GM19023 (cell line): ENCODE measurements at regions not wholly inside any gene's neighbourhood (a gene's known extent, or its start where the extent isn't known, plus 50 kb on each side); places are given as distances from the start of the nearest gene placed in this dataset.

Experiments
- ATAC-seq: cut with Tn5 transposase; IDR thresholded peaks from one replicate; pipeline ENCODE4 v1.9.1; 2021; ENCODE audit warnings: mild to moderate bottlenecking, moderate library complexity; ENCODE audit not compliant: unreplicated experiment

- no peak for ATAC-seq
Observed at GRCh38 chr11:88448131-88448670, 110.7 kb upstream of the CTSC start.

DNA sequence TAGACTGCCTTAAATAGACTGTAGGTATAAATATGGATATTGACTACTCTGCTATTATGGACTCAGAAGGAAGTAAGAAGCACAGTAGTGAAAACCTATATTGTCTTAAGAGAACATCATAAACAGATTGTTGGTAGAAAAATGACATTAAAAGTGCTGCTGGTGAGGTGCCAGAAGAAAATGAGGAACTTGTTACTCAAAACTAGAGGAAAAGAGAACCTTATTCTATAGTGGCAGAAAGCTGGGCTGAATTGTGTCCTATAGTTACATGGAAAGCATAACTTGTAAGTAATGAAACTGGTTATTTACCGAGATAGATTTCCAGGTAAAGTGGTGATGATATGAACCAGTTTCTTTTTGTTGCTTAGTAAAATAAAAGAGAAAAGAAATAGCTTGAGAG, 109.7 kb upstream of the CTSC start:
- no peak for ATAC-seq

GRCh38 chr11:88439356-88439755, 101.8 kb upstream of the CTSC start:
- ATAC-seq: no peak

GRCh38 chr11:88438721-88439120, 101.2 kb upstream of the CTSC start:
- ATAC-seq: no peak

GRCh38 chr11:88435415-88435814, 97.9 kb upstream of the CTSC start:
- ATAC-seq: peak; percentile 98

GRCh38 chr11:88434333-88434976, 96.9 kb upstream of the CTSC start:
- ATAC-seq: no peak

GRCh38 chr11:88433536-88434230, 96.1 kb upstream of the CTSC start:
- ATAC-seq: no peak

DNA sequence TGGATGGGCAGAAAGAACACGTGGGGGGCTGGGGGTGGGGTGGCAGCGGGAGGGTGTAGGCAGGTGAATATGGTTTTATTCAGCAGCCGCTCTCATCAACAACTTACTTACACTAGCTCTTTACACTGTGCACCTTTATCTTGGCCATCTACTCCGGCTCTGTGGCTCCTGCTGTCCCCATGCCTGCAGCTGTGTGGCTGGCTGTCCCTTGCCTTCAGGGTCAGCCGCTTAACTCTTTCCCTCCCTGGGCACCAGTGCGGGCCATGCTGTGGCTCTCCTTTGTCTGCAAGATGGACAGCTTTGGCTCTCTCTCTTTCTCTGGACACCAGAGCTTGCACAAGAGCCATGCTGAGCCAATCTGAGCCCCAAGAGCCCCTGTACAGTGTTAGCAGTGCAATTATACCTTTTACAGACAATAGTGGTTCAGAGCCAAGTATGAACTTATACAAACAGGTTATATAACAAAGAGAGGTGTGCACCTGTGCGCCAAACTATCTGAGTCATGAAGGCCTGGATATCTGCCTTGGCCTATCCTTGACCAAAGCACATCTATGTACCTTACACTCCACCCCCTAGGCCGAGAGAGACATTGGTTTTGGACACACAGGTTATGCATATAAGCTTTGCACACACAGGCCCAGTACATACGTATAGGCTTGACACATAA, 94.3 kb upstream of the CTSC start:
- no peak for ATAC-seq

DNA sequence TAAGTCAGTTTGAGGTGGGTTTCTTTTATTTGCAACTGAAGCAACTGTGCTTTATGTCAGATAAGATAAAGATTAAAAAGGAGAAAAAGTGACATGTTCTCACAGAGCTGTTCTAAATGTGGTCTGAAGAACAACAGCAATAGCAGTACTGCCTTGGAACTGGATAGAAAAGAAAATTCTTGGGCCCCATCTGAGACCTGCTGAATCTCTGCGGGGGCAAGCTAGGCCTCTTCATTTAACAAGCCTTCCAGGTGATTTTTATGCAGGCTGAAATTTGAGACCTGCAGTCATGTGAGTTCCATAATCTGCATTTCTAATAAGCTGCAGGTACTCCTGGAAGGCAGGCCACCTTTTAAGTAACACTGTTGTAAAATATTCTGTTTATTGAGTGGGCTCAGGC, 91.4 kb upstream of the CTSC start:
- ATAC-seq: no peak

- no peak for ATAC-seq
Observed at GRCh38 chr11:88427719-88428118, 90.2 kb upstream of the CTSC start.

DNA sequence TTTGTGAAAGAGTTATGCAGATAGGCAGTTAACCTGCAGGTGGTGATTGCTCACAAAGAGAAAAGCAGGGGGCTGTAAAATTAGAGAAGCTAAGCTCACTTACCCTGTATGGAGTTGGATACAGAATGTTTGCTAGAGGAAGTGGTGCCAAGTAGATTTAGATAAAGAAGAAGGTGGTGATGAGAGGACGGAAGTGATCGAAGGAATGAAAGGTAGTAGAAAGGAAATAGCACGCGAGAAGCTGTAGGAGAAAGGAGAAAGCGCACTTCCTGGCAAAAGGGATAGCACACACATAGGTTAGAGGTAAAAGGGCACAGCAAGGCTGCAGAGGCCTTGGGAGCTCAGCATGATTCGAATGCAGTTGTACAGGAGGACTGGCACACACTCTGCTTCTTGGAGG, 87.3 kb upstream of the CTSC start:
- no peak for ATAC-seq

- ATAC-seq: peak; percentile 76
Observed at GRCh38 chr11:88421530-88421929, 84.0 kb upstream of the CTSC start.

DNA sequence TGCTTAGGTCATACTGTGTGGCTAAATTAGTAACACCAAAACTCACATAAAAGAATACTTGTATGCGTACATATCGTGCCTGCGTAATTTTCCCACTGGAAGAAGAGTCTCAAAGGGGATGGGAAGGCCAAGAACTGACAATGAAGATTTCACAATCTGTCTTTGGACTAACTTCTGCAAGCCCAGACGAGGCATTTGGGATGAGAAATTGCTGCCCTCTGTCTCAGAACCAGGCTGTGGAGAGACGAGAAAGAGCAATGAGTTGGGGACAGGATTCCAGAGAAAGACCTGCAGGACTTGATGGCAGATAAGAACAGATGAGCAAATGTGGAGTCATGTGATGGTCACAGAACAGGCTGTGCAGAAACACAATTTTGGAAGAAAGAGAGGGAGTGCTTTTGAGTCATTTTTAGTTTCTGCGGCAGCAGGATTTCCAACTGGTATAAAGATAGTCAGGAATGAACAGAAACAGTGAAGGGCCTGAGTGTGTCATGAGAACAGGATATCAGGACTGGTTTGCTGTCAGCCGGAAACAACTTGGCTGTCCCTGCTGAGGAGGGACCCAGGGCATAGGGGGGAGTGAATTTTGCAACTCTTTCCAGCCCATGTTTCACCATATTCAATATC, 82.7 kb upstream of the CTSC start:
- ATAC-seq: no peak

DNA sequence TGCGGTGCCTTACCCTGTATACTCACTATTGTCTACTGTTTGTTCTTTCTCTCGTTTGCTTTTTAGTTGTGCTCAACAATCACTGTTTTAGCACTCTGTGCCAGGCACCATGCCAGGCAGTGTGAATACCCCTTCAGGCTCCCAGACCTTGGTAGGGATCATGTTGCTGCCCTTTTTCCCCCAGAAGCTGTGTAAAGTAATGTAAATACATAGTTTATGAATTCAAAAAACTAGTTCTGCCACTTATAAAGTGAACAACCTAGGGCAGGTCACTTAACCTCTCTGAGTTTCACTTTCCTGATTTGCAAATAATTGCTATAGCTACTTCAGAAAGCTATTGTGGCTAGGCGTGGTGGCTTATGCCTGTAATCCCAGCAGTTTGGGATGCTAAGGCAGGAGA, 81.0 kb upstream of the CTSC start:
- no peak for ATAC-seq

DNA sequence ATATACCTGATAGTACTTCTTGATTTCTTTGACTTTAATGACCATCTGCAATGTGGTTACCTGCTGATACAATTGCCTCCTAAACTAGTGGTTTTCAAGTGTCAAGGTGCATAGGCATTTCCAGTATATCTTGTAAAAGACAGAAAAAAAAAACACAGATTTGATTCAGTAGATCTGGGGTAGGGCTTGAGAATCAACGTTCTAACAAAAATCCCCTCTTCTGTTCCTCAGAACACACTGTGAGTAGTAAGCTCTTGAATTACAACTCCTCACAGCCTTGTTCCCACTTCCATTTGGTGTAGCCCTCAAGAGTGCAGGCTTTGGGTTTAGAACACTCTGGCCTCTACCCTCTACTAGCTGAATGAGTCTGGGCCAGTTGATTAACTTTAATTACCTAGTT, 78.0 kb upstream of the CTSC start:
- ATAC-seq: no peak

DNA sequence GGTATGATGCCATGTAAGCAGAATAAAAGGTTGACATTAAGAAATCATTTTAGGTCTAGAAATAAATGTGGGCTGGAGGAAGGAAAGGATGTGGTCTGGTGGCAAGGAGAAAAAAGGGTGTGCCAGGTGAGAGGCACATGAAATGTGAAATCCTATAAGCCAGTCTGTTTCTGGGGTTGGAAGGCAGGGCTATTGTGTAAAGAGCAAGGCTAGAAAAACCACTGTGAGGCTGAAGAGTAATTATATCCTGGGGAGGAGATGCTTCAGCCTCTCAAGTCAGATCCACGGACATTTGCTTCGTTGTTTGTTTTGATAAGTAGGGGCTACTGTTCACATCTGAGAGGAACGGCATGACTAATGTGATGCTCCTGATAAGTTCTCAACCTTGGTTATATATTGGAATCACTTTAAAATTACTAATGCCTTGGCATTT, 77.5 kb upstream of the CTSC start:
- ATAC-seq: no peak

- no peak for ATAC-seq
Observed at GRCh38 chr11:88414385-88414861, 76.9 kb upstream of the CTSC start.

GRCh38 chr11:88411265-88411664, 73.7 kb upstream of the CTSC start:
- no peak for ATAC-seq

GRCh38 chr11:88410656-88411055, 73.1 kb upstream of the CTSC start:
- no peak for ATAC-seq

DNA sequence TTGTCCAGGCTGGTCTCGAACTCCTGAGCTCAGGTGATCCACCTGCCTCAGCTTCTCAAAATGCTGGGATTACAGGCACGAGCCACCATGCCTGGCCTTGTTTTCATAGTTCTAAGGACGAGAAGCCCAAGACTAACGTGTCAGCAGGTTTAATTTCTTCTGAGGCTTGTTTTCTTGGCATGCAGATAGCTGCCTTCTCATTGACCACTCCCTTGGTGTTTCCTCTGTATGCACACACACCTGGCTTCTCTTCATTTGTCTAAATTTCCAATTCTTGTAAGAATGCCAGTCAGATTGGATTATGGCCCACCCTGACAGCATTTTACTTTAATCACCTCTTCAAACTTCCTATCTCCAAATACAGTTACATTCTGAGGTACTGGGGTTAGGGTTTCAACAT, 72.5 kb upstream of the CTSC start:
- no peak for ATAC-seq

DNA sequence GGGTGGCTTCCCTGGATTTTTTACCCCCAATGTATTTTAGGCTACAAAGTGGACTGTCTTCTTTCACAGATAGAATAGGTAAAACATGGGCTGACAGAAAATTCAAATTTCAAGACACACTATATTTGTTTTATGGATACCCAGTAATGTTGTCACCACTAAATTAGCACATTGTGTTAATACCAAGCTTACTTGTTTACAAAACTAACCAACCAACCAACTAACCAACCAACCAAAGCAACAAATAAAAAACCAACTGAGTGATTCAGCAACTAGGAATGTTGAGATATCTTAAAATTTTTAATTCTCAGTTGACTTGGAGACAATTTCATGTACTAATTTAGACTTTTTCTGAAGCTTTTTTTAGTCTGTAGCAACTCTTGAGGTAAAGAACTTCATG, 69.3 kb upstream of the CTSC start:
- ATAC-seq: no peak
